K562 (cell line): ENCODE measurements at regions not wholly inside any gene's neighbourhood (a gene's known extent, or its start where the extent isn't known, plus 50 kb on each side); places are given as distances from the start of the nearest gene placed in this dataset.

Source experiments
- CTCF ChIP-seq, 3 experiments: IDR thresholded peaks in 2 of 3; conservative IDR thresholded peaks in 1 of 3; 2 replicates each; pipeline ENCODE4 v1.5.1; 2011 to 2012; ENCODE audit warnings: low read length in 3 of 3, mild to moderate bottlenecking in 3 of 3, control low read depth in 2 of 3, improper control_type of control experiment in 1 of 3, inconsistent platforms in 1 of 3, low read depth in 1 of 3, mixed read lengths in 1 of 3, moderate library complexity in 1 of 3; ENCODE audit not compliant: insufficient read depth in 2 of 3
- HDAC2 ChIP-seq: fragments of 450-650 bp; IDR thresholded peaks from 2 replicates; pipeline ENCODE4 v1.6.1; 2016; ENCODE audit warnings: mild to moderate bottlenecking
- MAZ ChIP-seq, 2 experiments: fragments of 450-650 bp in 1 of 2; sonication (generic) in 1 of 2; formaldehyde crosslinking; IDR thresholded peaks in 1 of 2; conservative IDR thresholded peaks in 1 of 2; 2 replicates each; pipeline versions ENCODE4 v1.4.0 to v1.5.0; 2020; ENCODE audit warnings: mild to moderate bottlenecking in 1 of 2, missing genetic modification reagents in 1 of 2
- NFATC3 ChIP-seq: fragments of 450-650 bp; IDR thresholded peaks from 2 replicates; pipeline ENCODE4 v1.6.1; 2017; ENCODE audit warnings: mild to moderate bottlenecking

DNA sequence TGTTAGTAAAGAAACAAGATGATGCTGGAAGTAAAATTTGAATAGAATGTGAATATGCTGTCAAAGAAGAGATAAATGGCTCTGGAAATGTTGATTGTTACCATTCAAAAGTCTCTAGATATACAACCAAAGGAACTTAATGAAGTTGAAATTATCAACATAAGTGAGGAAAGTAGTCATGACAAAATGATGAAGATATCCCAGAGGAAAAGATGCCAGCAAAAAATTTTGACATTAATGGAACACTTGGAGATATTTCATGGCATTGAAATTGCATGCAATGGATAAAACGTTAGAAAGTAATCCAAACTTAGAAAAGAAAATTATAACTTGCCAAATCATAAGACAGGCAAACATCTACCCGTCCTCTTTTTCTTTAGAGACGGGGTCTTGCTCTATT, 154.5 kb upstream of the OLFM3 start:
- TF ChIP-seq HDAC2 (no peak), NFATC3 (no peak), CTCF (IDR thresholded peaks at IDR 0.05 in 2 of 3, conservative IDR thresholded peaks at IDR 0.05 in 1 of 3; ENCODE audit: insufficient read depth in 2 of 3, low read depth in 1 of 3, low read length in 3 of 3) (no peak), MAZ (CRISPR knock-in tag; conservative IDR thresholded peaks at IDR 0.05 in 1 of 2, IDR thresholded peaks at IDR 0.05 in 1 of 2) (no peak)
